Body of pancreas (tissue), 4 donors: ENCODE measurements at regions not wholly inside any gene's neighbourhood (a gene's known extent, or its start where the extent isn't known, plus 50 kb on each side); places are given as distances from the start of the nearest gene placed in this dataset.
"Not testable (repeated sequence)": the region's sequence is repeated elsewhere in the genome, so short reads cannot be mapped to it uniquely, and the experiment has no call there.

Experiments used
- ATAC-seq: fragments of 150-250 bp; one replicate; pipeline ENCODE4 v1.9.1; 2016
- DNase-seq, 4 donors: peaks; one replicate each; pipeline ENCODE4 v3.0.0-alpha.2; 2019
- H3K27ac ChIP-seq, 4 donors: fragments of 200-600 bp; sonication (generic); 1 replicate in 3 of 4; 2 replicates in 1 of 4; pipeline versions ENCODE4 v1.5.1 to v1.6.1; 2016 to 2019; ENCODE audit warnings: mild to moderate bottlenecking in 1 of 4, mixed read lengths in 1 of 4, moderate library complexity in 1 of 4
- H3K27me3 ChIP-seq, 2 donors: fragments of 200-600 bp; sonication (generic); one replicate each; pipeline ENCODE4 v1.6.0; 2016; ENCODE audit warnings: mild to moderate bottlenecking in 1 of 2
- H3K36me3 ChIP-seq, 2 donors: fragments of 200-600 bp; sonication (generic); replicated peaks in 1 of 2; 2 replicates each; pipeline ENCODE4 v1.5.1; 2016; ENCODE audit warnings: low read depth in 2 of 2; ENCODE audit not compliant: insufficient read depth in 1 of 2
- H3K4me1 ChIP-seq: fragments of 200-600 bp; sonication (generic); one replicate; pipeline ENCODE4 v1.6.0; 2016
- H3K4me3 ChIP-seq, 2 donors: fragments of 200-600 bp; sonication (generic); 1 replicate in 1 of 2; 2 replicates in 1 of 2; pipeline ENCODE4 v1.5.1; 2016 to 2019
- H3K9me3 ChIP-seq, 3 donors: fragments of 200-600 bp; sonication (generic); 1 replicate in 2 of 3; 2 replicates in 1 of 3; pipeline ENCODE4 v1.5.1; 2016
- CTCF ChIP-seq, 7 experiments: fragments of 450-650 bp in 4 of 7; fragments of 200-600 bp in 3 of 7; sonication (generic) in 3 of 7; IDR thresholded peaks; one replicate each; pipeline ENCODE4 v1.5.1; 2016 to 2019; ENCODE audit warnings: antibody characterized with exemption in 7 of 7
- POLR2A ChIP-seq, 3 donors: fragments of 450-650 bp; IDR thresholded peaks; one replicate each; pipeline ENCODE4 v1.6.1; 2016; ENCODE audit warnings: antibody characterized with exemption in 3 of 3, mild to moderate bottlenecking in 2 of 3
- WGBS, 2 donors: methylation state at CpG; one replicate each; pipeline ENCODE4 v1.1.5; 2017; 5-methylcytosine and 5-hydroxymethylcytosine counted together
- intact Hi-C: fragments of 100-400 bp; cut with DNase I; formaldehyde crosslinking; loops from one replicate; pipeline ENCODE4 v1.15.1; 2023

- Histone ChIP-seq H3K9me3 (no peaks in the 10 kb centered on the region), H3K4me1 (no peaks in the 10 kb centered on the region), H3K36me3 (no peaks in the 10 kb centered on the region), H3K27me3 (no peaks in the 10 kb centered on the region), H3K4me3 (no peak overlapping the region), H3K27ac (no peak overlapping the region)
- no peak for TF ChIP-seq POLR2A (IDR thresholded peaks at IDR 0.05)
- TF ChIP-seq CTCF (IDR thresholded peaks at IDR 0.05), result no peak
- 61 to 72% methylated on average over 3 of the region's 3 CpGs for WGBS, 2 donors
- no peak for DNase-seq
- intact Hi-C loops, result no loop called here
- ATAC-seq, result no peak
These were observed 65.8 kb upstream of the EDAR start for GRCh38 chr2:109054865-109055264.

DNA sequence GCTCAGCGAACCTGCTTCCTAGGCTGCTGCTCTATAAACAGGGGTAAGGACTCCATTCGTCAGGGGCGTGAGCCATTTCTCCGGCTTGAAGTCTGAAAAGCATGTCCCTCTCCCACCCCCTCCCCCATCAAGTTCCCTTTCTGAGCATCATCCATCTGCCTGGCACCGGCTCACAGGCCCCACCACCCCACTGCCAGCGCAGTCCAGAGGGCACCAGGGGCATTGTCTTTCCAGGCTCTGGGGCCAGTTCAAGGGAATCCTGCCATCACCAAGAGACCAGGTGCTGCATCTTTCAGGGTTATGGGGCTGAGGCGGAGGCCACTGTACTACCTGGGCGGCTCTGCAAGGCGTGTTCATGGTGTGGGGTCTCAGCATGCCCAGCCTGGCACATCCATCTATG is 64.7 kb upstream of the EDAR start:
- no peaks in the 10 kb centered on the region for H3K4me1 ChIP-seq
- TF ChIP-seq POLR2A (IDR thresholded peaks at IDR 0.05), result no peak
- no peak for TF ChIP-seq CTCF (IDR thresholded peaks at IDR 0.05)
- WGBS, 2 donors, result 79 to 86% methylated on average over 6 to 9 of the region's 9 CpGs
- H3K36me3 ChIP-seq, result no peaks in the 10 kb centered on the region
- no peak overlapping the region for H3K27ac ChIP-seq
- no peaks in the 10 kb centered on the region for H3K9me3 ChIP-seq
- no peak overlapping the region for H3K4me3 ChIP-seq
- DNase-seq (no peak), ATAC-seq (no peak)
- intact Hi-C loops, result no loop called here
- no peaks in the 10 kb centered on the region for H3K27me3 ChIP-seq

GRCh38 chr2:109052922-109053321 is 63.9 kb upstream of the EDAR start:
- no peak for ATAC-seq
- TF ChIP-seq CTCF (IDR thresholded peaks at IDR 0.05), result no peak
- H3K27ac ChIP-seq, result no peak overlapping the region
- H3K4me1 ChIP-seq, result no peaks in the 10 kb centered on the region
- H3K27me3 ChIP-seq, result no peaks in the 10 kb centered on the region
- H3K4me3 ChIP-seq, result no peak overlapping the region
- intact Hi-C loops, result no loop called here
- 79 to 80% methylated on average over 6 of the region's 6 CpGs for WGBS, 2 donors
- no peak for DNase-seq
- no peaks in the 10 kb centered on the region for H3K36me3 ChIP-seq
- no peaks in the 10 kb centered on the region for H3K9me3 ChIP-seq

DNA sequence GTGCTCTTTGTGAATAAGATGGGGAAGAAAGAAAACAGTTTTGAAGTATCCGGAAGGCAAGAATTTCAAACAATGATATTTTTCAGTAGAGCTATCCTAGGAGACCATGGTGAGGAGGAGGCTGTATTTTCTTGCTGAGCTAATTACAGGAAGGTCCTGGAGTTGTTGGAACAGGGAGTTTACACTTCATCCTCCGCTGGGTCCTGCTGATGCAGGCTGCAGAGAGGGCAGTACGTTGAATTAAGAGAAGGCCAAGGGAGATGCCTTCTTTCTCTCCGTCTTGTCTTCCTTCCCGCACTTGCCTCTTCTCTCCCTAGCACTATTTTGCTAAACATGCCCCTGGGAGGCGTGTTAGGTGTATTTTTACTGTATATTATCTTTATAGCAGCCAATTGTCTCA is 60.0 kb upstream of the EDAR start:
- H3K27me3 ChIP-seq, result no peaks in the 10 kb centered on the region
- TF ChIP-seq POLR2A (IDR thresholded peaks at IDR 0.05) (no peak), CTCF (IDR thresholded peaks at IDR 0.05) (no peak)
- intact Hi-C loops, result no loop called here
- no peaks in the 10 kb centered on the region for H3K9me3 ChIP-seq
- no peak overlapping the region for H3K27ac ChIP-seq
- WGBS, 2 donors, result 73 to 77% methylated on average over 6 of the region's 6 CpGs
- DNase-seq (no peak), ATAC-seq (no peak)
- H3K4me1 ChIP-seq, result no peaks in the 10 kb centered on the region
- H3K4me3 ChIP-seq, result no peak overlapping the region
- H3K36me3 ChIP-seq, result no peaks in the 10 kb centered on the region

GRCh38 chr2:109048163-109048562 is 59.1 kb upstream of the EDAR start:
- no peak overlapping the region for H3K27ac ChIP-seq
- H3K4me3 ChIP-seq, result no peak overlapping the region
- 50 to 68% methylated on average over 1 of the region's 1 CpG for WGBS, 2 donors
- no peaks in the 10 kb centered on the region for H3K4me1 ChIP-seq
- no peaks in the 10 kb centered on the region for H3K36me3 ChIP-seq
- DNase-seq (no peak), ATAC-seq (no peak)
- no peaks in the 10 kb centered on the region for H3K9me3 ChIP-seq
- intact Hi-C loops, result no loop called here
- TF ChIP-seq POLR2A (IDR thresholded peaks at IDR 0.05) (no peak), CTCF (IDR thresholded peaks at IDR 0.05) (no peak)
- no peaks in the 10 kb centered on the region for H3K27me3 ChIP-seq

- ATAC-seq, intact Hi-C loops, H3K27ac ChIP-seq, DNase-seq, H3K27me3 ChIP-seq, H3K4me1 ChIP-seq, H3K36me3 ChIP-seq, H3K4me3 ChIP-seq, H3K9me3 ChIP-seq: not testable (repeated sequence)
- WGBS, 2 donors, result 82 to 92% methylated on average over 5 of the region's 5 CpGs
These were observed 58.5 kb upstream of the EDAR start for GRCh38 chr2:109047569-109047968.
